ENCODE measurements at regions not wholly inside any gene's neighbourhood (a gene's known extent, or its start where the extent isn't known, plus 50 kb on each side); places are given as distances from the start of the nearest gene placed in this dataset.

- H3K36me3 ChIP-seq: no peaks in the 10 kb centered on the region
- no peaks in the 10 kb centered on the region for H3K27me3 ChIP-seq
- H3K27ac ChIP-seq: no peak overlapping the region
- H3K4me3 ChIP-seq: no peak overlapping the region
- TF ChIP-seq POLR2AphosphoS5 (IDR thresholded peaks at IDR 0.05) (no peak), POLR2A (IDR thresholded peaks at IDR 0.05) (no peak), EP300 (IDR thresholded peaks at IDR 0.05) (no peak)
- TF ChIP-seq, protein P1, sequence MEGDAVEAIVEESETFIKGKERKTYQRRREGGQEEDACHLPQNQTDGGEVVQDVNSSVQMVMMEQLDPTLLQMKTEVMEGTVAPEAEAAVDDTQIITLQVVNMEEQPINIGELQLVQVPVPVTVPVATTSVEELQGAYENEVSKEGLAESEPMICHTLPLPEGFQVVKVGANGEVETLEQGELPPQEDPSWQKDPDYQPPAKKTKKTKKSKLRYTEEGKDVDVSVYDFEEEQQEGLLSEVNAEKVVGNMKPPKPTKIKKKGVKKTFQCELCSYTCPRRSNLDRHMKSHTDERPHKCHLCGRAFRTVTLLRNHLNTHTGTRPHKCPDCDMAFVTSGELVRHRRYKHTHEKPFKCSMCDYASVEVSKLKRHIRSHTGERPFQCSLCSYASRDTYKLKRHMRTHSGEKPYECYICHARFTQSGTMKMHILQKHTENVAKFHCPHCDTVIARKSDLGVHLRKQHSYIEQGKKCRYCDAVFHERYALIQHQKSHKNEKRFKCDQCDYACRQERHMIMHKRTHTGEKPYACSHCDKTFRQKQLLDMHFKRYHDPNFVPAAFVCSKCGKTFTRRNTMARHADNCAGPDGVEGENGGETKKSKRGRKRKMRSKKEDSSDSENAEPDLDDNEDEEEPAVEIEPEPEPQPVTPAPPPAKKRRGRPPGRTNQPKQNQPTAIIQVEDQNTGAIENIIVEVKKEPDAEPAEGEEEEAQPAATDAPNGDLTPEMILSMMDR (IDR thresholded peaks at IDR 0.05): no peak
- H3K4me1 ChIP-seq: peaks cover 19% of the 10 kb centered on the region
- no peaks in the 10 kb centered on the region for H3K9me3 ChIP-seq
- no peak for DNase-seq (ENCODE audit: low spot score in 2 of 2)
Observed at GRCh38 chr6:139768196-139768595, 393.7 kb upstream of the CITED2 start.

- TF ChIP-seq EP300 (IDR thresholded peaks at IDR 0.05) (no peak), POLR2AphosphoS5 (IDR thresholded peaks at IDR 0.05) (no peak), POLR2A (IDR thresholded peaks at IDR 0.05) (no peak)
- TF ChIP-seq, protein P1 (IDR thresholded peaks at IDR 0.05): no peak
- no peak overlapping the region for H3K4me3 ChIP-seq
- H3K9me3 ChIP-seq: no peaks in the 10 kb centered on the region
- WGBS: 82% methylated on average over 2 of the region's 2 CpGs
- no peaks in the 10 kb centered on the region for H3K27me3 ChIP-seq
- H3K36me3 ChIP-seq: no peaks in the 10 kb centered on the region
- peaks cover 19% of the 10 kb centered on the region for H3K4me1 ChIP-seq
- H3K27ac ChIP-seq: no peak overlapping the region
- DNase-seq (ENCODE audit: low spot score in 2 of 2): no peak
Observed at GRCh38 chr6:139766796-139767195, 392.3 kb upstream of the CITED2 start.

GRCh38 chr6:139765825-139766285 lies 391.4 kb upstream of the CITED2 start:
- H3K27me3 ChIP-seq: no peaks in the 10 kb centered on the region
- DNase-seq (ENCODE audit: low spot score in 2 of 2): no peak
- H3K36me3 ChIP-seq: no peaks in the 10 kb centered on the region
- no peak overlapping the region for H3K4me3 ChIP-seq
- 79% methylated on average over 2 of the region's 2 CpGs for WGBS
- H3K4me1 ChIP-seq: peaks cover 19% of the 10 kb centered on the region
- no peak overlapping the region for H3K27ac ChIP-seq
- no peaks in the 10 kb centered on the region for H3K9me3 ChIP-seq
- TF ChIP-seq POLR2AphosphoS5 (IDR thresholded peaks at IDR 0.05): no peak
- TF ChIP-seq EP300 (IDR thresholded peaks at IDR 0.05): no peak
- no peak for TF ChIP-seq POLR2A (IDR thresholded peaks at IDR 0.05)
- TF ChIP-seq, protein P1 (IDR thresholded peaks at IDR 0.05): no peak

- no peak overlapping the region for H3K4me3 ChIP-seq
Observed at GRCh38 chr6:139764498-139764986, 390.1 kb upstream of the CITED2 start.

GRCh38 chr6:139763468-139764210 lies 389.2 kb upstream of the CITED2 start:
- Histone ChIP-seq H3K27ac (peak overlapping the region; percentile 21), H3K27me3 (no peaks in the 10 kb centered on the region), H3K4me3 (no peak overlapping the region), H3K36me3 (no peaks in the 10 kb centered on the region), H3K4me1 (peaks cover 19% of the 10 kb centered on the region), H3K9me3 (no peaks in the 10 kb centered on the region)
- no peak for TF ChIP-seq POLR2A (IDR thresholded peaks at IDR 0.05)
- TF ChIP-seq POLR2AphosphoS5 (IDR thresholded peaks at IDR 0.05): no peak
- no peak for TF ChIP-seq EP300 (IDR thresholded peaks at IDR 0.05)
- TF ChIP-seq, protein P1 (IDR thresholded peaks at IDR 0.05): no peak
- WGBS: 74% methylated on average over 4 of the region's 4 CpGs
- DNase-seq (ENCODE audit: low spot score in 2 of 2): no peak

More at GRCh38 chr6:139764498-139764986, 390.1 kb upstream of the CITED2 start:
- DNase-seq (ENCODE audit: low spot score in 2 of 2): no peak
- H3K9me3 ChIP-seq: no peaks in the 10 kb centered on the region
- H3K27ac ChIP-seq: peak overlapping the region; percentile 21
- peaks cover 19% of the 10 kb centered on the region for H3K4me1 ChIP-seq
- H3K36me3 ChIP-seq: no peaks in the 10 kb centered on the region
- H3K27me3 ChIP-seq: no peaks in the 10 kb centered on the region
- 7% methylated on average over 2 of the region's 2 CpGs for WGBS
- TF ChIP-seq, protein P1 (IDR thresholded peaks at IDR 0.05): no peak
- TF ChIP-seq POLR2A (IDR thresholded peaks at IDR 0.05) (no peak), POLR2AphosphoS5 (IDR thresholded peaks at IDR 0.05) (no peak), EP300 (IDR thresholded peaks at IDR 0.05) (no peak)
